Tongue (tissue), 1 donor: ENCODE measurements at regions not wholly inside any gene's neighbourhood (a gene's known extent, or its start where the extent isn't known, plus 50 kb on each side); places are given as distances from the start of the nearest gene placed in this dataset.

Experiments
- DNase-seq: peaks from one replicate; pipeline ENCODE4 v3.0.0-alpha.2; 2015

GRCh38 chr10:58996866-58997265 lies 179.6 kb upstream of the PHYHIPL start:
- DNase-seq = no peak

DNA sequence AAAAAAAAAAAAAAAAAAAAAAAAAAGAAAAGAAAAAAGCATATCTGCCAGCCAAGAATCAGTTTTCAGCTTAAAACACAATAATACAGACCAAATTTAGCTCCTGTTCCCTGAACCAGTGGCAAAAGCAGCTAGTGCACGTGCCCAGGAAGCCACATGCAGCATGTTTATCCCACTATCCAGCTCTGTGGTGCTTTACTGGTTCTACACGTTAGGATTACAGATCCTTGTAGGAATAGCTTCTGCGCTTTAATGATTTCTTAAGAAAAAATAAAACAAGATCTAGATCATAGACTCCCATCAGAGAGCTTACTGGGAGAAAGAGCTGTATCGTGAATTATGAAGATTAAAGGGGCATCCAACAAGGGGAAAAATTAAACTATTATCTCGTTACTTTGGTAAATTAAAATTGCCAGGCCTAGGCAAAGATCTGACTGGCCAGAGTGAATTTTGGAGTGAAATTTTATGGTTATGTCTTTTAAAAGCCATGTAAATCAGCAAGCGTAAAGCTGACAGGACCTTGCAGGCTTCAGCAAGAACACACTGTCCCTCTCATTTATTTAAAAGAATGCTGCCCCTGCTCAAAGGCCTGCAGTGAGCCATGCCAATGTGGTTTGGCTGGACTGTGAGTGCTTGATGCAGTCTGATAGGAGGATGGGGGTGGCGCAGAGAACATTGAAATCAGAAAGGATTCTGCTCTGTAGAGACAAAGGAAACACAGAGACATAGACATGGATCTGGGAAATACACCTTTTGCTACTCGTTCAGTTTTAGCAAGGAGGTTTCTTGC lies 177.3 kb upstream of the PHYHIPL start:
- no peak for DNase-seq

DNA sequence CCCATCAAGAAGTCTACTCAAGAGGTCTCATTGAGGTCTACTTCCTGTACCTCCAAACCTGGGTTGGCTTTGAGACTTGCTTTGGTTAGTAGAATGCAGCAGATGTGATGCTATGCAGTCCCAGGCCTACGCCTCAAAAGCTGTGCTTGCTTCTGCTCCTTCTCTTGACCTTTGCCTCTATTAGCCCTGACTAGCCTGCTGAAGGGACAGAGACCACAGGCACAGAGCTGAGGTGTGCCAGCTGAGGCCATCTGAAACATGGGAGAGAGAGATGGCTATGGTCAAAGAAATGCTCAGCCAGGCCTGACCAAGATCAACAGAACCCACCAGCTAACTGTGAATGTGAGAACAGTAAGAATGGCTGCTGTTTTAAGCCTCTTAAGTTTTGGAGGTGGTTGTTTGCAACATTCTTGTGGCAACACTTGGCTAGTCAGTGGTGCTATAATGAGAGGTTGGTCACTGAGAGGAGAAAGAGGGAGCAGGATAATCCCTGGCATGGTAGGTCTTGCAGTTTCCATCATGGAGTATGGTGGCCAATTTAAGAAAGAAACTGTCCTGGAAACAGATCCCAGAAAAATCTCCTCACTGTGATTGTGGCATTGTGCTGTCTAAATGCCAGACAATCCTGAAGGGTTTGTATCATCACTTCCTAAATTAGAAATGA lies 176.1 kb upstream of the PHYHIPL start:
- no peak for DNase-seq

DNA sequence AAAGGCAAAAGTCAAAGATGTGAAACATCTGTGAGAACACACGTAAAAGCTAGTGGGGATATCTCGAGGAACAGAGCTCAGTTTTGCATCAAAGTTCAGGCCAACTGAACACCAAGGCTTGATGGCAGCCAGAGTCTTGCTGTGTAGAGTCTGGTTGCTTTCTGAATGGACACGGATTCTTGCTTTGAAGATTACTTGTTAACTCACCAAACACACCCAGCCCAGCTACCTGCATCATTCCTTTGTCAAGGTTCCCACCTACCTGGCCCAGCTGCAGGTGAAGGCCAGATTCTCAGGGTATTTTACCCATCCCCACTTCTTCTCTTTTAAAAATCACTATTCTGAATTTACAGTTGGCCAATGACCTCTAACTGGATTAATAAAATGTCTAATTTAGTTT lies 174.4 kb upstream of the PHYHIPL start:
- DNase-seq = no peak

GRCh38 chr10:59003203-59003602 lies 173.2 kb upstream of the PHYHIPL start:
- no peak for DNase-seq

- DNase-seq = no peak
Observed at GRCh38 chr10:59004392-59004791, 172.1 kb upstream of the PHYHIPL start.

DNA sequence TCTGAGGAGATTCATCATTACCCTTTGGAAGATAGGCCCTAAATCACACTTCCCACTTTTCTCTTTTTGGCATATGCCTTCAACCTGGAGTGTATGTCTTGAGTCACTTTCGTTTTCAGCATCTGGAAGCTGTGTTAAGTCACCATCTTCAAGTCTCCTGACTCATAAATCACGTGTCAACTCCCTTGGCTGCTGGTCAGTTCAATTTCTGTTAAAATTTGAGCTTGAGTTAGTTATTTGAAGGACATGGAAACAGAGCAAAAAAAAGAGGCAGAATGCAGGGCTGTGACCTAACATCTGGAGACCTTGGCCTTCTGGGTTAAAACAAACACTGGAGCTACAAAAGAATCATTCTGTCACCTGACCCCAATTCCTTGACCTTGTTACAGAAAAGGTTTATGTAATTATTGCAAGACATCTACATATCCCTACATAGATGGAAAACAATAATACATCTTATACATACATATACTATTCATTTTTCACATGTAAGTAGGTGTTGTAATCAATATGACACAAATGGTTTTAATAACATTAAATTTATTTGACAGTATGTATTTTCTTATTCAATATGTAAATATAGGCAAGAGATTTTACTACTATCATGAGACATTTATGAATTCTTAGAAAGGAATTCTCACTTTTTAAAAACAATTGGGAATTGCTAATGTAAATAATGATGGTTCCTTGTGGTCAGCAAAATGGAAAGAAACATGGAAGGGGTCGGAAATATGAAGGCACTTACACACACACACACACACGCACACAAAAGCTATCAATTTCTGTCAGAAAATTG lies 169.7 kb upstream of the PHYHIPL start:
- peak; percentile 59 for DNase-seq

- no peak for DNase-seq
Observed at GRCh38 chr10:59007307-59008025, 169.0 kb upstream of the PHYHIPL start.

- DNase-seq = no peak
Observed at GRCh38 chr10:59008452-59008851, 168.0 kb upstream of the PHYHIPL start.

DNA sequence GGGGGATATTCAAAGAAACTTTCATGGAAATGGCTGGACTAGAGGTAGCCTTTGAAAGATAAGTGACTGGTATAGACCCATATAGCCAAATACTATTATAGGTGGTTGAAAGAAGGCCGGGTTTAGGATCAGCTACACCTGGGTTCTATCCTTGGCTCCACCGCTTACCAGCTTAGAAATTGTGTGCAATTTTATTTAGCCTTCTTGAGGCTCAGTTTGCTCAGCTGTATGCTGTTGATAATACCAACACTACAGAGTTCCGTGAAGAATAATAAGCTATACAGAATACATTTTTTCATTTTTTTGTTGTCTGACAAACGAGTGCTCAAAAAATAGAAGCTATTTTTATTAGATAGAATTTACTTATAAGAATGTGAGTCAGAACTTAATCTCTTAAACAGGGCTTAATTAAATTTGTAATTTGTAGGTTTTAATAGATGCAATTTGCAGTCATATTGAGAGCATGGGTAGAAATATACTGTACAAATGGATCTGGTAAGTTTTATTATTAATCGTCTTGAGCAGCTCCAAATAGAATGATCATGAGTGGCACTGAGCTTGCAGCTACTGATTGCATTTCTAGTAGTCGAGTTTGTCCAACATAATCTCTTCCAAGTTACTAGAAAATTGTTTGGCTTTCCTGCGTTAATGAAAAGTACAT lies 164.3 kb upstream of the PHYHIPL start:
- DNase-seq = no peak

DNA sequence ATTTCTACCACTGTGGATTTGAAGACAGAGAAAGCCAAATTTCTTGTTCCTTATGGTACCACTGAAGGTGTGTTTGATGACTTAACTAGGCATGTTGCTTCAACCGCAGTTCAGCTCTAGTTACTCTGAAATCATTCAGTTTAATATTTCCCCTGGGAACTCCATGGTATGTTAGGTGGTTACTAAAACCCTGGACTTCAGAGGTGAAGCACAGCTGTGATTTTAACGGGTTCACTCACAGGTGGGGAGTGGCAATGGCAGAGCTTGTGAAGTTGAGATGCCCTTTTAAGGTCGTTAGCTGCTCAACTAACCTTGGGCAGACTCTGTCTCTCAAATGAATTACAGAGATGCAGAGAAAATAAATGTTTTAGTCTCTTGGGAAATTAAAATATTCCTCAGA lies 163.6 kb upstream of the PHYHIPL start:
- no peak for DNase-seq

DNA sequence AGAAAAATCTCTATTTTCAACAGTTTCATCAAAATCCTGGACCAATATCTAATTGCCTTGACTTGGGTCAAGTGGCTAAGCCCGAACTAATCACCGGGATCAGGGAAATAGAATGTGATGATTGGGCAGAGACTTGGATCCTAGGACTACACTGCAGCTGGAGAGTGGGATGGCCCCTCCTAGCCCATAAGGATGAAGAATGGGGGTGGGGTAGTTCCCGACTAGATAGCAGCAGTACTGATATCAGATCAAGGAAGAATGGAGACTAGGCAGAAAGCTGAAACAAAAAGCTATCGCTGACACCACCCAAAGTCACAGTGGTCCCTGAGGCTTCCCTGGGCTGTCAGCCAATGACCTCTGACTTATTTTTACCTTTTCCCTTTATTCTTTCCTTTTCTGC lies 160.4 kb upstream of the PHYHIPL start:
- DNase-seq = no peak

- DNase-seq = peak; percentile 16
Observed at GRCh38 chr10:59018977-59019376, 157.5 kb upstream of the PHYHIPL start.

- peak; percentile 29 for DNase-seq
Observed at GRCh38 chr10:59019603-59020002, 156.8 kb upstream of the PHYHIPL start.

DNA sequence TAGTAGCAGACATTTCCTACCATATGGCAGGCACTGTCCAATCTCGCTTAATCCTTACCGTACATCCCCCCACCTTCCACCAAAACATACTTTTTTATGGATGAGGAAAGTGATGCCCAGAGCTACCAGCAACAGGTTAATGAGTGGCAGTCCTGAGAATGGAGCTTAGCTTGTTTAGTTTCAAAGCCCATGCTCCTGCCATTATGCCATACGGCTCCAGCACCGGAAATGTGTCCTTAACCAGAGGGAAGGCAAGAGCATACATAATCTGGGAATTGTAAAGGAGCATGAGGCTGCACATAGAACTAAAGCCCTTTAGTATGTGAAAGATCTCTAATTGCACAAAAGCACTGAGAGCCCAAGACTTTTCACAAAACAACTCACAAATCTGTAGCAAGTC lies 155.9 kb upstream of the PHYHIPL start:
- no peak for DNase-seq

- no peak for DNase-seq
Observed at GRCh38 chr10:59025981-59026765, 150.3 kb upstream of the PHYHIPL start.

- DNase-seq = no peak
Observed at GRCh38 chr10:59027975-59028655, 148.3 kb upstream of the PHYHIPL start.

DNA sequence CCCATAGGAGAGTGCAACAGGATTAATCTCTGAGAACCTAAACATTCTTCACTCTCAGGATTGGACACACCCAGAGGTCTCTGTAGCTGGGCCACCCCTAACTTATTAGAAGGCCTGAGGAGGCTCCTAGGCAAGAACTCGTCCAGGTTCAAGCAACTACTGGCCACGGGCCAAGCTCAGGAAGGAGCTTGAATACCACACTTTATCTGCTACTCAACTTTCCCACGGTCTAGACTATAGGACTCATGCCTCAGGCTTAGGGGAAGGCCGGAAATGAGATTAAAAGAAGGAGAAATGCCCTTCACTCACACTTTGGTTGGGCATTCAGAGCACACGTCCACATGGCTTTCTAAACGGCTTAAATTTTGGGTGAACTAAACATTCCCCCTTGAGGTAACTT lies 142.8 kb upstream of the PHYHIPL start:
- no peak for DNase-seq

DNA sequence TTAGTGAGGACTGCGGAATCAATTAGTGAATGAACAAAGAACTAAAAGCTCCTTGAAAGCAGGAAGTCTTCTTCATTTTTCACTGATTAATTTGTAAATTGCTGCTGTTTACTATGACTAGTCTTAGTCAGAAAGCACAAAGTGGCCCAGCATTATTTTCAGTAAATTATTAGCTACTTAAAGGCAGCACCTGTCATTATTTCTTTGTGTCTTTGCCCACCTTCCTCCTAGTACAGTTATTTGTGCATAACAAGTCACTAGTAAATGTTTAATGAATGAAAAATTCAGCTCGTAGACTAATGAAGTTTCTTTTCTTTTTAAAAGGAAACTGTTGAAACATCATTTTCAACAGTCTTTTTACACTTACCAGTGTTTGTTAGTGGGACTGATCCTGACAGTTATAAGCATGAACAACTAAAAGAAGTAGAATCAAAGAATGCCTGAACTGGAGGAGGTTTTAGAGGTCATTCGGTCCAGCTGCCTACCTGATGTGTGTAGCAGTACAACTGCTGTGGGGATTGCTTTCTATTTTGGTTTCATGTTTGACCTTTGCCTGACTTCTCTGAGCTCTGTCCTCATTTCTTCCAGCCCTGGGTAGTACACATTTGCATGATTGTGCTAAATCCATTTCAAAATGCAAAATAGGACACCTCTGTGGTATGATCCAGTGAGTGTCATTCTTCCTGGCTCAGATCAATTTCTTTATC lies 140.0 kb upstream of the PHYHIPL start:
- no peak for DNase-seq

DNA sequence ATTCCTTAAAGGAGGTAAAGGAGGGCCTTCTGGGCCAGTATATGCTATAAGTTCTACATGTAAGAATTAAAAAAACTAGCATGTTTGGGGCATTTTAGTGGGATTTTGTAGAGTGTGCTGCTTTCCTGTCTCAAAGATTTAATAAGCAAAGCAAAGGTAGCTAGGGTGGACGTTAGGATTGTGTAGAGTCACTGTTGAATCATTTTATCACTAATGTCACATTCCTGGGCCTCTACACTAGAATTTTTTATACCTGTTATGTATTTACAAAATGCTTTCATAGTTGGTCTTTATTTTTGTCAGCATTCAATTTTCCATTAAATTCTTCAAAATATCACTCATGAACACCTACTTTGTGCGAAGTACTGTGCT lies 139.4 kb upstream of the PHYHIPL start:
- no peak for DNase-seq
